Stomach (tissue), 8 donors: ENCODE measurements at regions not wholly inside any gene's neighbourhood (a gene's known extent, or its start where the extent isn't known, plus 50 kb on each side); places are given as distances from the start of the nearest gene placed in this dataset.
A peak's percentile ranks its signal among the peaks of the same experiment; 100 is the strongest.

Experiments used
- DNase-seq, 2 donors: peaks; one replicate each; pipeline versions ENCODE4 v3.0.0 to v3.0.0-alpha.2; 2013 to 2019
- H3K27ac ChIP-seq, 5 donors: fragments of 200-600 bp in 4 of 5; sonication (generic) in 4 of 5; one replicate each; pipeline ENCODE4 v1.5.1; 2013 to 2019; ENCODE audit warnings: mild to moderate bottlenecking in 1 of 5, moderate library complexity in 1 of 5
- H3K27me3 ChIP-seq, 3 donors: fragments of 200-600 bp; sonication (generic); one replicate each; pipeline ENCODE4 v1.5.1; 2017 to 2019; ENCODE audit warnings: mixed run types in 1 of 3
- H3K36me3 ChIP-seq, 4 donors: fragments of 200-600 bp; sonication (generic); 1 replicate in 3 of 4; 2 replicates in 1 of 4; pipeline ENCODE4 v1.5.1; 2016 to 2019
- H3K4me1 ChIP-seq, 4 donors: fragments of 200-600 bp; sonication (generic); one replicate each; pipeline ENCODE4 v1.5.1; 2016 to 2019
- H3K4me3 ChIP-seq, 4 donors: fragments of 200-600 bp; sonication (generic) in 3 of 4; one replicate each; pipeline ENCODE4 v1.5.1; 2016 to 2019; ENCODE audit warnings: mild to moderate bottlenecking in 1 of 4
- H3K9me3 ChIP-seq, 4 donors: fragments of 200-600 bp; sonication (generic); one replicate each; pipeline ENCODE4 v1.5.1; 2016 to 2019
- EP300 ChIP-seq: sonication (generic); formaldehyde crosslinking; IDR thresholded peaks from one replicate; pipeline ENCODE4 v1.6.1; 2017; ENCODE audit warnings: antibody characterized with exemption
- POLR2A ChIP-seq, 4 donors: fragments of 450-650 bp; IDR thresholded peaks; one replicate each; pipeline ENCODE4 v1.6.1; 2016; ENCODE audit warnings: antibody characterized with exemption in 4 of 4, control low read depth in 2 of 4, mild to moderate bottlenecking in 1 of 4, moderate library complexity in 1 of 4
- POLR2AphosphoS5 ChIP-seq, 3 donors: sonication (generic); formaldehyde crosslinking; IDR thresholded peaks; one replicate each; pipeline ENCODE4 v1.6.1; 2016; ENCODE audit warnings: antibody characterized with exemption in 3 of 3
- WGBS, 5 donors: extraction: QIAGEN DNeasy Blood & Tissue Kit in 3 of 5; methylation state at CpG; one replicate each; pipeline versions ENCODE4 v1.1.5 to v1.1.7; 2013 to 2018; 5-methylcytosine and 5-hydroxymethylcytosine counted together
- intact Hi-C: fragments of 100-400 bp; cut with DNase I; formaldehyde crosslinking; loops from one replicate; pipeline ENCODE4 v1.15.1; 2023; ENCODE audit warnings: low total_unique reads
- TF ChIP-seq, protein P1 (sequence below), 7 experiments: fragments of 450-650 bp in 4 of 7; fragments of 200-600 bp in 3 of 7; sonication (generic) in 3 of 7; IDR thresholded peaks; one replicate each; pipeline ENCODE4 v1.5.1; 2016 to 2019; ENCODE audit warnings: antibody characterized with exemption in 7 of 7, control low read depth in 2 of 7, mild to moderate bottlenecking in 1 of 7
- donor health status: healthy with polysubstance abuse.
- donor health status: Bipolar disorder and iron deficiency.
- donor health status: healthy.

DNA sequence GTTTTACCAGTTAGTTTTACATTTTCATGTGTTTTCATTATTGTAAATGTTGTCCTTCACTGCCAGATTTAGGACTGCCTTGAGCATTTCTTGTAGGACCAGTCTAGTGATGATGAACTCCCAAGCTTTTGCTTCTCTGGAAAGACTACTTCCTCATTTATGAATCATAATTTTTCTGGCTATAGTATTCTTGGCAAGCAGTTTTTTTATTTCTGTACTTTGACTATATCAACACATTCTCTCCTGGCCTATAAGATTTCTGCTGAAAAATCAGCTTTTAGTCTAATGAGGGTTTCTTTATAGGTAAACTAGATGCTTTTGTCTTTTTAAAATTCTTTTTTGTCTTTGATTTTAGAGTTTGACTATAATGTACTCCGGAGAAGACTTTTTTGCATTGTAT lies 256.8 kb upstream of the GRAMD2B start:
- intact Hi-C loops, result no loop called here
- no peak for TF ChIP-seq POLR2AphosphoS5 (IDR thresholded peaks at IDR 0.05)
- Histone ChIP-seq H3K4me3 (no peak overlapping the region), H3K36me3 (no peaks in the 10 kb centered on the region), H3K9me3 (peaks cover 0 to 36% (median 29%) of the 10 kb centered on the region in 4 donors), H3K27ac (no peak overlapping the region), H3K27me3 (no peaks in the 10 kb centered on the region), H3K4me1 (no peaks in the 10 kb centered on the region)
- WGBS, 5 donors, result 93 to 98% (median 95%) methylated on average over 1 of the region's 1 CpG
- no peak for DNase-seq

DNA sequence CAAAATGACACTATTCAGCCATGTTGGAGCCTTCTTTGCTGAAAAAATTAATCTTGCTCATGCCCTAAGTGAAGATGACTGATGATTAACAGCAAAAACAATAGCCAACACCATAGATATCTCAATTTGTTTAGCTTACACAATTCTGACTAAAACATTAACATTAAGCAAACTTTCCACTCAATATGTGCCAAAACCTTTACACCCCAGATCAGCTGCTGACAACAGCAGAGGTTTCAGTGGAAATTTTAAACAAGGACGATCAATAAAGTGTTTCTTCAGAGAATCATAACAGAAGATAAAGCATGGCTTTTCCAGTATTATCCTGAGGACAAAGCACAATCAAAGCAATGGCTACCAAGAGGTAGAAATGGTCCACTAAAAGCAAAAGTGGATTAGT lies 254.4 kb upstream of the GRAMD2B start:
- no peak for DNase-seq
- H3K27ac ChIP-seq, result no peak overlapping the region
- H3K9me3 ChIP-seq, result peaks cover 0 to 48% (median 29%) of the 10 kb centered on the region in 4 donors
- H3K4me1 ChIP-seq, result no peaks in the 10 kb centered on the region
- TF ChIP-seq, protein P1, sequence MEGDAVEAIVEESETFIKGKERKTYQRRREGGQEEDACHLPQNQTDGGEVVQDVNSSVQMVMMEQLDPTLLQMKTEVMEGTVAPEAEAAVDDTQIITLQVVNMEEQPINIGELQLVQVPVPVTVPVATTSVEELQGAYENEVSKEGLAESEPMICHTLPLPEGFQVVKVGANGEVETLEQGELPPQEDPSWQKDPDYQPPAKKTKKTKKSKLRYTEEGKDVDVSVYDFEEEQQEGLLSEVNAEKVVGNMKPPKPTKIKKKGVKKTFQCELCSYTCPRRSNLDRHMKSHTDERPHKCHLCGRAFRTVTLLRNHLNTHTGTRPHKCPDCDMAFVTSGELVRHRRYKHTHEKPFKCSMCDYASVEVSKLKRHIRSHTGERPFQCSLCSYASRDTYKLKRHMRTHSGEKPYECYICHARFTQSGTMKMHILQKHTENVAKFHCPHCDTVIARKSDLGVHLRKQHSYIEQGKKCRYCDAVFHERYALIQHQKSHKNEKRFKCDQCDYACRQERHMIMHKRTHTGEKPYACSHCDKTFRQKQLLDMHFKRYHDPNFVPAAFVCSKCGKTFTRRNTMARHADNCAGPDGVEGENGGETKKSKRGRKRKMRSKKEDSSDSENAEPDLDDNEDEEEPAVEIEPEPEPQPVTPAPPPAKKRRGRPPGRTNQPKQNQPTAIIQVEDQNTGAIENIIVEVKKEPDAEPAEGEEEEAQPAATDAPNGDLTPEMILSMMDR (IDR thresholded peaks at IDR 0.05), result no peak
- TF ChIP-seq POLR2A (IDR thresholded peaks at IDR 0.05), result no peak
- TF ChIP-seq POLR2AphosphoS5 (IDR thresholded peaks at IDR 0.05), result no peak
- TF ChIP-seq EP300, result no peak
- H3K4me3 ChIP-seq, result no peak overlapping the region
- intact Hi-C loops, result no loop called here
- no peaks in the 10 kb centered on the region for H3K27me3 ChIP-seq
- 71 to 83% (median 75%) methylated on average over 1 of the region's 1 CpG for WGBS, 5 donors
- H3K36me3 ChIP-seq, result no peaks in the 10 kb centered on the region

DNA sequence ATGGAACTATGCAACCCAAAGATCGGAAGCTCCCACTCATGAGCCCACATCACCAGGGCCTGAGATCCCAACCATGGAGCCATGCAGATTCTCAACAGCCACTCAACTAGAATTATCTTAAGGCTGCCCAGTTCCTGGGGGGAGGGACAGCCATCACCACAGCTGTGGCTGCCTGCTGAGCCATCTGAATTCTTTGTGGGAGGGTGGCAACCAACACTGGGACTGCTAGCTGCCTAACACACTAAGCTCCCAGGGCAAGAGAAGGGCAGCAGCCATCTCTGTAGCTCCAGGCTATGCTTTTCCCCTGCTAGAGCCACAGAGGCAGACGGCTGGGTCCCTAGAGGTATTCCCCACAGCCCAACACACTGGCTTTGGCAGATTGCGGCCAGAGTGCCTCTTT lies 251.3 kb upstream of the GRAMD2B start:
- H3K27ac ChIP-seq, result no peak overlapping the region
- no peaks in the 10 kb centered on the region for H3K4me1 ChIP-seq
- no peaks in the 10 kb centered on the region for H3K27me3 ChIP-seq
- H3K9me3 ChIP-seq, result peaks cover 0 to 30% (median 19%) of the 10 kb centered on the region in 4 donors
- 93 to 98% (median 97%) methylated on average over 3 of the region's 3 CpGs for WGBS, 5 donors
- H3K4me3 ChIP-seq, result no peak overlapping the region
- intact Hi-C loops, result no loop called here
- no peaks in the 10 kb centered on the region for H3K36me3 ChIP-seq
- TF ChIP-seq EP300 (no peak), POLR2AphosphoS5 (IDR thresholded peaks at IDR 0.05) (no peak)
- TF ChIP-seq, protein P1 (IDR thresholded peaks at IDR 0.05), result no peak
- DNase-seq, result no peak

DNA sequence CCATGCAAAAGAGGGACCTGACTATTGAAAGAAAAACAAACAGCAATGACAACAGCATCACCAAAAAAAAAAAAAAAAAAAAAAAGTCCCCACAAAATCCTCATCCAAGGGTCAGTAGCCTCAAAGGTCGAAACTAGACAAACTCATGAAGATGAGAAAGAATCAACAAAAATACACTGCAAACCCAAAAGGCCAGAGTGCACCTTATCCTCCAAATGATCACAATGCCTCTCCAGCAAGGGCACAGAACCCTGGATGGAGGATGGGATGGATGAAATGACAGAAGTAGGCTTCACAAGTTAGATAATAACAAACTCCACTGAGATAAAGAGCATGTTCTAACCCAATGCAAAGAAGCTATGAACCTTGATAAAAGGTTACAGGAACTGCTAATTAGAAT lies 250.4 kb upstream of the GRAMD2B start:
- no peaks in the 10 kb centered on the region for H3K27me3 ChIP-seq
- TF ChIP-seq, protein P1 (IDR thresholded peaks at IDR 0.05), result no peak
- TF ChIP-seq POLR2AphosphoS5 (IDR thresholded peaks at IDR 0.05), result no peak
- no peak for TF ChIP-seq EP300
- no peak for TF ChIP-seq POLR2A (IDR thresholded peaks at IDR 0.05)
- no peaks in the 10 kb centered on the region for H3K36me3 ChIP-seq
- intact Hi-C loops, result no loop called here
- no peak overlapping the region for H3K27ac ChIP-seq
- no peaks in the 10 kb centered on the region for H3K4me1 ChIP-seq
- DNase-seq, result no peak
- H3K4me3 ChIP-seq, result no peak overlapping the region
- WGBS, 5 donors, result 71 to 86% (median 86%) methylated on average over 1 of the region's 1 CpG
- peaks cover 0 to 21% (median 10%) of the 10 kb centered on the region in 4 donors for H3K9me3 ChIP-seq

DNA sequence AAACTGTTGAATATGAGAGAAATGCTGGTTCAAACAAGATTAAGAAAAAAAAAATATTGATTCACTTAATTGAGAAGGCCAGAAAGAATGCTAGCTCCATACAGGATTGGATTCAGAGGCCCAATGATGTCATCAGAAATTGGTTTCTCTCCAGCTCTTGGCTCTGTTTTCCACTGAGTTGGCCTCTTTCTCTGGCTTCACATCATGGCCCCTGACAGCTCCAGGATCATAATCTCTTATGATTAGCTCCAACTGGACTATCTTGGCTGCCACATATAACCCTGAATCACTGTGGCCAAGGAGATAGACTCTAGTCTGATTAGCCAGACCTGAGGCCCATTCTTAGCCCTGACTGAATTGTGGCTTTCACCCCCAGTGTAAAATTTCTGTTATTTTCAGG lies 244.7 kb upstream of the GRAMD2B start:
- H3K27me3 ChIP-seq, result no peaks in the 10 kb centered on the region
- H3K4me1 ChIP-seq, result no peaks in the 10 kb centered on the region
- peak in 1 of 2 donors; percentile 81 for DNase-seq
- no peak overlapping the region for H3K4me3 ChIP-seq
- TF ChIP-seq POLR2AphosphoS5 (IDR thresholded peaks at IDR 0.05), result peak in 1 of 3 donors; percentile 6
- no peak for TF ChIP-seq POLR2A (IDR thresholded peaks at IDR 0.05)
- H3K9me3 ChIP-seq, result peaks cover 0 to 4% (median 0%) of the 10 kb centered on the region in 4 donors
- no peak overlapping the region for H3K27ac ChIP-seq
- no peaks in the 10 kb centered on the region for H3K36me3 ChIP-seq
- intact Hi-C loops, result no loop called here
